Esophagus muscularis mucosa (tissue), 4 donors: ENCODE measurements at regions not wholly inside any gene's neighbourhood (a gene's known extent, or its start where the extent isn't known, plus 50 kb on each side); places are given as distances from the start of the nearest gene placed in this dataset.
"Not testable (repeated sequence)": the region's sequence is repeated elsewhere in the genome, so short reads cannot be mapped to it uniquely, and the experiment has no call there.

Experiments
- DNase-seq: peaks from one replicate; pipeline ENCODE4 v3.0.0-alpha.2; 2017; ENCODE audit errors: extremely low spot score
- H3K27ac ChIP-seq, 4 donors: fragments of 200-600 bp; sonication (generic); replicated peaks in 1 of 4; 1 replicate in 3 of 4; 2 replicates in 1 of 4; pipeline ENCODE4 v1.5.1; 2016 to 2019; ENCODE audit warnings: mild to moderate bottlenecking in 1 of 4
- H3K27me3 ChIP-seq, 4 donors: fragments of 200-600 bp; sonication (generic); one replicate each; pipeline versions ENCODE4 v1.5.1 to v1.6.0; 2016 to 2019
- H3K36me3 ChIP-seq, 4 donors: fragments of 200-600 bp; sonication (generic); one replicate each; pipeline ENCODE4 v1.5.1; 2016 to 2019
- H3K4me1 ChIP-seq, 4 donors: fragments of 200-600 bp; sonication (generic); one replicate each; pipeline ENCODE4 v1.5.1; 2016 to 2019
- H3K4me3 ChIP-seq, 4 donors: fragments of 200-600 bp; sonication (generic); 1 replicate in 2 of 4; 2 replicates in 2 of 4; pipeline ENCODE4 v1.5.1; 2016 to 2019; ENCODE audit warnings: mild to moderate bottlenecking in 4 of 4, moderate library complexity in 1 of 4
- H3K9me3 ChIP-seq, 4 donors: fragments of 200-600 bp; sonication (generic); 1 replicate in 3 of 4; 2 replicates in 1 of 4; pipeline ENCODE4 v1.5.1; 2016 to 2019
- EP300 ChIP-seq: sonication (generic); formaldehyde crosslinking; IDR thresholded peaks from one replicate; pipeline ENCODE4 v1.6.1; 2017; ENCODE audit warnings: antibody characterized with exemption
- POLR2A ChIP-seq: fragments of 450-650 bp; IDR thresholded peaks from one replicate; pipeline ENCODE4 v1.6.1; 2017; ENCODE audit warnings: antibody characterized with exemption, moderate library complexity, mild to moderate bottlenecking, low read depth
- POLR2AphosphoS5 ChIP-seq, 2 donors: sonication (generic); formaldehyde crosslinking; IDR thresholded peaks; one replicate each; pipeline ENCODE4 v1.6.1; 2017; ENCODE audit warnings: antibody characterized with exemption in 2 of 2
- WGBS: methylation state at CpG from one replicate; pipeline ENCODE4 v1.1.5; 2018; 5-methylcytosine and 5-hydroxymethylcytosine counted together
- intact Hi-C: fragments of 100-400 bp; cut with DNase I; formaldehyde crosslinking; loops from one replicate; pipeline ENCODE4 v1.15.1; 2023
- TF ChIP-seq, protein P1 (sequence below), 3 experiments: fragments of 200-600 bp in 2 of 3; fragments of 450-650 bp in 1 of 3; sonication (generic) in 2 of 3; IDR thresholded peaks; one replicate each; pipeline ENCODE4 v1.5.1; 2017 to 2019; ENCODE audit warnings: antibody characterized with exemption in 3 of 3, mild to moderate bottlenecking in 2 of 3, moderate library complexity in 1 of 3

- TF ChIP-seq, protein P1, sequence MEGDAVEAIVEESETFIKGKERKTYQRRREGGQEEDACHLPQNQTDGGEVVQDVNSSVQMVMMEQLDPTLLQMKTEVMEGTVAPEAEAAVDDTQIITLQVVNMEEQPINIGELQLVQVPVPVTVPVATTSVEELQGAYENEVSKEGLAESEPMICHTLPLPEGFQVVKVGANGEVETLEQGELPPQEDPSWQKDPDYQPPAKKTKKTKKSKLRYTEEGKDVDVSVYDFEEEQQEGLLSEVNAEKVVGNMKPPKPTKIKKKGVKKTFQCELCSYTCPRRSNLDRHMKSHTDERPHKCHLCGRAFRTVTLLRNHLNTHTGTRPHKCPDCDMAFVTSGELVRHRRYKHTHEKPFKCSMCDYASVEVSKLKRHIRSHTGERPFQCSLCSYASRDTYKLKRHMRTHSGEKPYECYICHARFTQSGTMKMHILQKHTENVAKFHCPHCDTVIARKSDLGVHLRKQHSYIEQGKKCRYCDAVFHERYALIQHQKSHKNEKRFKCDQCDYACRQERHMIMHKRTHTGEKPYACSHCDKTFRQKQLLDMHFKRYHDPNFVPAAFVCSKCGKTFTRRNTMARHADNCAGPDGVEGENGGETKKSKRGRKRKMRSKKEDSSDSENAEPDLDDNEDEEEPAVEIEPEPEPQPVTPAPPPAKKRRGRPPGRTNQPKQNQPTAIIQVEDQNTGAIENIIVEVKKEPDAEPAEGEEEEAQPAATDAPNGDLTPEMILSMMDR (IDR thresholded peaks at IDR 0.05) = no peak
- no peak for TF ChIP-seq POLR2AphosphoS5 (IDR thresholded peaks at IDR 0.05)
- no peak for TF ChIP-seq EP300
- TF ChIP-seq POLR2A = no peak
- WGBS = 38% methylated on average over 2 of the region's 2 CpGs
- H3K9me3 ChIP-seq = no peaks in the 10 kb centered on the region
- no peaks in the 10 kb centered on the region for H3K27me3 ChIP-seq
- H3K4me3 ChIP-seq = no peak overlapping the region
- DNase-seq = no peak
- no peak overlapping the region for H3K27ac ChIP-seq
- no peaks in the 10 kb centered on the region for H3K36me3 ChIP-seq
- intact Hi-C loops = no loop called here
- H3K4me1 ChIP-seq = no peaks in the 10 kb centered on the region
These were observed 1699.1 kb downstream of the BRINP3 start for GRCh38 chr1:188778578-188778977.

DNA sequence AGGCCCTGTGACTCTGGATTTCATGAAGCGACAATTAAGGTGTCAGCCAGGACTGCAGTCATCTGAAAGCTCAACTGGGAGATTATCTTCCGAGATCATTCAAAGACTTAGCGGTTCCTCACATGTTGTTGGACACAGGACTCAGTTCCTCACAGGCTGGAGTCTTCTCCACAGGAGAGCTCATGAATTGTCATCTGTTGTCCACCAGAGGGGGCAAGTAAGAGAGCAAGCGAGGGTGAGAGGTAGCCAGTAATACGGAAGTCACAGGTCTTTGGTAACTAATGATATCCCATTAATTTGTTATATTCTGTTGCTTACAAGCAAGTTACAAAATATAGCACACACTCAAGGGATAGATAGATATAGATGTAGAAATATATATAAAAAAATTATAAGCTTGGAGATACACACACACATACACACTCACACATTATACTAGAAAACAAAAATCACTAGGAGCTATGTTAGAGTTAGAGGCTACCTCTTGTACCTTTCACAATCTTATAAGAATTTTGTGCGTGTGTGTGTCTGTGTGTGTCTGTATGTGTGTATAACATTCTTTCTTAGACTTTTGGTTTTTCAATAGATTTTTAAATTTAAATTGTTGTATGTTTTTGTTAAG lies 1695.3 kb downstream of the BRINP3 start:
- no peaks in the 10 kb centered on the region for H3K36me3 ChIP-seq
- WGBS = 67% methylated on average over 6 of the region's 6 CpGs
- TF ChIP-seq POLR2AphosphoS5 (IDR thresholded peaks at IDR 0.05) (no peak), POLR2A (no peak), EP300 (no peak)
- TF ChIP-seq, protein P1 (IDR thresholded peaks at IDR 0.05) = peak in 2 of 3 experiments; percentile 25 to 40
- no peak overlapping the region for H3K4me3 ChIP-seq
- no peaks in the 10 kb centered on the region for H3K4me1 ChIP-seq
- H3K27ac ChIP-seq = no peak overlapping the region
- DNase-seq = no peak
- no peaks in the 10 kb centered on the region for H3K27me3 ChIP-seq
- H3K9me3 ChIP-seq = no peaks in the 10 kb centered on the region
- intact Hi-C loops = no loop called here

- TF ChIP-seq, protein P1 (IDR thresholded peaks at IDR 0.05) = no peak
- TF ChIP-seq POLR2AphosphoS5 (IDR thresholded peaks at IDR 0.05) = no peak
- no peak for TF ChIP-seq EP300
- TF ChIP-seq POLR2A = no peak
- H3K27me3 ChIP-seq = no peaks in the 10 kb centered on the region
- no peak overlapping the region for H3K4me3 ChIP-seq
- H3K9me3 ChIP-seq = no peaks in the 10 kb centered on the region
- no peak overlapping the region for H3K27ac ChIP-seq
- no peaks in the 10 kb centered on the region for H3K4me1 ChIP-seq
- intact Hi-C loops = no loop called here
- no peaks in the 10 kb centered on the region for H3K36me3 ChIP-seq
- no peak for DNase-seq
These were observed 1682.7 kb downstream of the BRINP3 start for GRCh38 chr1:188794969-188795368.

DNA sequence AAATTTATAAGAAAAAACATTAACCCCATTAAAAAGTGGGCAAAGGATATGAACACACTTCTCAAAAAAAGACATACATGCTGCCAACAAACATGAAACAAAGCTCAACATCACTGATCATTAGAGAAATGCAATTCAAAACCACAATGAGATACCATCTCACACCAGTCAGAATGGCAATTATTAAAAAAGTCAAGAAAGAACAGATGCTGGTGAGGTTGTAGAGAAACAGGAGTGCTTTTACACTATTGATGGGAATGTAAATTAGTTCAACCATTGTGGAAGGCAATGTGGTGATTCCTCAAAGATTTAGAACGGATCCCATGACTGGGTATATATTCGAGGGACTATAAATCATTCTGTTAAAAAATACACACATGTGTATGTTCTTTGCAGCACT lies 1665.5 kb downstream of the BRINP3 start:
- H3K9me3 ChIP-seq = peaks cover 0 to 12% (median 3%) of the 10 kb centered on the region in 4 donors
- H3K4me1 ChIP-seq, H3K36me3 ChIP-seq, H3K27me3 ChIP-seq, H3K27ac ChIP-seq, H3K4me3 ChIP-seq, intact Hi-C loops, DNase-seq: not testable (repeated sequence)
- WGBS = 91% methylated on average over 2 of the region's 2 CpGs

GRCh38 chr1:188812836-188813573 lies 1664.7 kb downstream of the BRINP3 start:
- DNase-seq, H3K4me1 ChIP-seq, H3K27ac ChIP-seq, intact Hi-C loops, H3K36me3 ChIP-seq, H3K4me3 ChIP-seq, H3K27me3 ChIP-seq: not testable (repeated sequence)
- WGBS = 100% methylated on average over 2 of the region's 39 CpGs
- H3K9me3 ChIP-seq = peaks cover 0 to 12% (median 3%) of the 10 kb centered on the region in 4 donors

DNA sequence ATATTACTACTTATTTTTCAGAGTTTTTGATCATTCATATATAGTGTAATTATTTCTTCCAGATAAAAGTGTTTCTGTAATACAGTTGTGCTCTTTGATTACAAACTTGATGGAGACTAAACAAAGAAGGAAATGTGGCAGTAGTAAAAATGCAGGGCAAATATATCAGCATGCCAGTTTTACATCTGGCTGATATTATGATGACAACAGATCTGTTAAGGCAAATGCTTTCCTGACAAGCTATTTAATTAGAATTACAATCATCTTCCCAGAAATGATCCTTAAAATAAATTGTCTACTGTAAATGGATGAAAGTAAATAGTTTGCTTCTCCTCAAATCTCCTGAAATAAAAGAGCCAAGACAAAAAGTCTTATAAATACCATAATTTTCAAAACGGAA lies 1659.8 kb downstream of the BRINP3 start:
- DNase-seq = no peak
- intact Hi-C loops = no loop called here
- Histone ChIP-seq H3K4me1 (no peaks in the 10 kb centered on the region), H3K36me3 (no peaks in the 10 kb centered on the region), H3K27me3 (no peaks in the 10 kb centered on the region), H3K4me3 (no peak overlapping the region), H3K27ac (no peak overlapping the region), H3K9me3 (peaks cover 0 to 4% (median 0%) of the 10 kb centered on the region in 4 donors)
- WGBS = 53% methylated on average over 1 of the region's 1 CpG
- TF ChIP-seq, protein P1 (IDR thresholded peaks at IDR 0.05) = no peak
- no peak for TF ChIP-seq POLR2A
- TF ChIP-seq EP300 = no peak
- no peak for TF ChIP-seq POLR2AphosphoS5 (IDR thresholded peaks at IDR 0.05)
